ENCODE measurements at regions not wholly inside any gene's neighbourhood (a gene's known extent, or its start where the extent isn't known, plus 50 kb on each side); places are given as distances from the start of the nearest gene placed in this dataset.
"Not testable (repeated sequence)": the region's sequence is repeated elsewhere in the genome, so short reads cannot be mapped to it uniquely, and the experiment has no call there.

DNA sequence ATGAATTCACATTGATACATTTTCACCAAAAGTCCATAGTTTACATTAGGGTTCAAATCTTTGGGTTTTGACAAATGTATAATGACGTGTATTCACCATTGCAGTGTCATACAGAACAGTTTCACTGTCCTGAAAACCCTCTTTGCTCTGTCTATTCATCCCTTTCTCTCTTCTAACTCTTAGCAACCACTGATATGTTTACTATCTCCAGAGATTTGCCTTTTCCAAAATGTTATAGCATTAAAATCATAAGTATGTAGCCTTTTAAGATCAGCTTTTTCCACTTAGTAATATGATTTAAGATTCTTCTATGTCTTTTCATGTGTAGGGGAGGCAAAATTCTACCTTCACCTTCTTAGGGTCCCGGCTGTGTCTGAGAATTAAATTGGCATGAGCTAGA, 203.8 kb downstream of the TPRG1 start:
- DNase-seq = no peak

DNA sequence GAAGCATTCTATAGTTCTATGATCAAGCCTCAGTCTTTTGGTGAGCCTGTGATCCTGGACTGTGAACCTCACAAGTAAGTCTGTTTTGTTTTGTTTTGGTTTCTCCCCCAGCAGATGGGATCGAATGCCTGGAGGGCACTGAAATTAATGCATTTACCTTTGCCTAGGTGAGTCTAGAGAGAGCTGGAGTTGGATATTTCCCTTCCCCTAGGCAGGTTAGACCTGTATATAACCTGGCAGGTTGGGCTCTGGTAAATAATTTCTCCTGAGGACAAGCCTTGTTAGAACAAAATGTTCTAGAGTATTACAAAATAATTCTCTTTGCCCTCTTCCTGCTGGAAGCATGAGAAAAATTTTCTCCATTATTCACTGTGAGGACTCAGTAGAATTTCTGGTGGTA, 211.9 kb downstream of the TPRG1 start:
- no peak for DNase-seq

DNA sequence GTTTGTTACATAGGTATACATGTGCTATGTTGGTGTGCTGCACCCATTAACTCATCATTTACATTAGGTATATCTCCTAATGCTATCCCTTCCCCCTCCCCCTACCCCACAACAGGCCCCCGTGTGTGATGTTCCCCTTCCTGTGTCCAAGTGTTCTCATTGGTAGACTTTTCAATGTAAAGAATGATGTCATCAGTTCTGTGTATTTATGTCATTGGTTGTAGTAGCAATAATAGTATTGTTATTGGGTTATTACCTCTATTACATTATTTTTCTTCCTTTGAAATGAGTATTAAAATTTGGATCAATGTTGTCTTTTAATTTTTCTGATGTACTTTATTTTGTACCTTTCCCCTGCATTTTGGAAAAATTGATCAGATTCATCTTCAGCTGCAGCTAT, 214.1 kb downstream of the TPRG1 start:
- not testable (repeated sequence) for DNase-seq

DNA sequence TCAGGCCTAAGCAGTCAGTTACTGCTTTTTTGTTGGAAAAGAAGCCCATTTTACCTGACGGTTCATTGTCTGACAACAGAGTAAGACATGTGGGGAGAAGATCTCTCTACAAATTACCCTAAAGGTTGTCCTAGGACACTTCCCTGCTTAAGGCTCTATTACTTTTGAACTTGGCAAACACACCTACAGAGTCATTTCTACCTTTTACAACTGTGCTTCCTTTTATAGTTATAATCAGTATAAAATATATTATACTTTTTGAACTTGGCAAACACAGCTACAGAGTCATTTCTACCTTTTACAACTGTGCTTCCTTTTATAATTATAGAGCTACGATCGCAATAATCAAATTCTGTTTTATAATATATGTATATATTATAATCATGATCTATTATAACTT, 215.0 kb downstream of the TPRG1 start:
- DNase-seq = no peak

DNA sequence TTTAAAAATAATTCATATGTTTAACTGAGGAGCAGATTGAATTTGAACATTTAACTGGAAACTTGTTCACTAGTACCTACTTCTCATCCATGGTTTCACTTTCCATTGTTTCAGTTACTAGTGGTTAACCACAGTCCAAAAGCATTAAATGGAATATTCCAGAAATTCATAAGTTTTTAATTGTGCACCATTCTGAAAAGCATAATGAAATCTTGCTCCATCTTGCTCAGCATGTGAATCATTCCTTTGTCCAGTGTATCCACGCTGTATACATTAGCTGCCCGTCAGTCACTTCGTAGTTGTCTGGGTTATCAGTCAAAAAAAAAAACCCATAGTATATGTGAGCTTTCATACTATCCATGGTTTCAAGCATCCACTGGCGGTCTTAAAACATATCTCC, 217.6 kb downstream of the TPRG1 start:
- no peak for DNase-seq

DNA sequence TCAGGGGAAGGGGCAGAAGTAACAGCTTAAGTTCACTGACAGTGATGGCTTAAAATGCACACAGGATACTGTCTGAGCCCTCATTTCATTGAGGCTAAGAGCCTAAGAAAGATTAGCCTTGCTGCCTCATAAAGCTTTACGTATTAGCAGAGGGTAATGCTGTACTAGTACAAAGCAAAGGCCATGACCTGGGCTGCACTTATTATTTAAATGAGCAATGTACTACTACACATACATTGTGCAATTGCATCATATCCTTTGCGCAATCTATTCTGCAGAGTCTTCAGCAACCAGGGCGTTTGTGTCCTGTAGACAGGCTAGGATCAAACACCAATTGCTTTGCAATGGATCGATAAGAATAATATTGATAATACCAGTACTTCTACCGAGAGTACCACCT, 221.8 kb downstream of the TPRG1 start:
- DNase-seq = peak; percentile 76

DNA sequence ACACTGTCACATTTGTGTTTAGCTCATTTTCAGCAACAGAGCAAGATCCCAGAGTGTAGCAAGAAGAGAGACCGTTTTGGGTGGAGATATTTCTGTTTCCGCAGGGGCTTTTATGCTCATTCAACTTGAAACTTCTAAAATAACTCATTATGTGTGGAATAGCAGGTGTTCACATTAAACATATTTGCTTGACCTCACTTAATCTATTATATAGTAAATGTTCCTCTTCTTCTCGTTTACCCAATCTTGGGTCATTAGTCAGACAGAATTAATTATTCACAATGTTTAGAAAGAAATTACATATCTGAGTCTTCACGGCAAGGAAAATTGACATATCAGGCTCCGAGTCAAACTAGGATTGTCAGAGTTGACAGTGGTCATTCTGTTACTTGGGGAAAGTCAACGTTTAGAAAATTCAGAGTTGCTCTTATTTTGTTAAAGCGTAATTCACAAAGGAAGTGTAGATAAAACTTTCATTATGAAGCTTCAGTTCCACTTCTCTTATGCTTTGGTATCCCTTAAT, 222.9 kb downstream of the TPRG1 start:
- peak; percentile 85 for DNase-seq

DNA sequence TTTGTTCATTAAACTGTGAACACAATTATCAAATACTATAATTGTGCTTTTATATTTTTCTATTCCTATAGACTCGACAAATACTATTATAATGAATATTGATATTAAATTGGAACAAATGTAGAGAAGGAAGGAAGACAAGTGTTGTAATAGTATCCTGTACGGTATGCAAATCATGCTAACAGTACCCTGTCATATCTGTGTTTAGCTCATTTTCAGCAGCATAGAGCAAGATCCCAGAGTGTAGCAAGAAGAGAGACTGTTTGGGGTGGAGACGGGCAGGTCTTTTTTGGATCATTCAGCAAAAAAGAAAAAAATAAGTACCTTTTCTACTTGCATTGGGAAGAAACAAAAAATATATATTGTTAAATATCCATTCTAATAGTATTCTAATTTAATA, 224.1 kb downstream of the TPRG1 start:
- no peak for DNase-seq

DNA sequence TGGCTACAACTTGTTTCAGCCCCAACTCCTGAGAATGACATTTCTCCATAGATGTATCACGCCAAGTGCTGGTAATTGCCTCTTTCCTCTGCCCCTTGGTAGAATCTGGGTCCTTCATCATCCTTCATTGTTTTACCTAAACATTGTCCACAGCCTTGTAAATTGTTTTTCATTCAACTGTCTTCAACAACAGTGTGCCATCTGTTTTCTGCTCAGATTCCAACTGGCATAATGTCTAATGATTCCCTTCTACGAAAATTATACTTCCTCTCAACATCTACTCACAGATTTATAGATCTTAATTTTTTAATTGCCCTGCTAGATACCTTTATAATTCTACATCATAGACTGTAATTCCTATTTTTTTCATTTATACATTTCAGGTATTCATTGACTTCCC, 226.9 kb downstream of the TPRG1 start:
- DNase-seq = no peak

DNA sequence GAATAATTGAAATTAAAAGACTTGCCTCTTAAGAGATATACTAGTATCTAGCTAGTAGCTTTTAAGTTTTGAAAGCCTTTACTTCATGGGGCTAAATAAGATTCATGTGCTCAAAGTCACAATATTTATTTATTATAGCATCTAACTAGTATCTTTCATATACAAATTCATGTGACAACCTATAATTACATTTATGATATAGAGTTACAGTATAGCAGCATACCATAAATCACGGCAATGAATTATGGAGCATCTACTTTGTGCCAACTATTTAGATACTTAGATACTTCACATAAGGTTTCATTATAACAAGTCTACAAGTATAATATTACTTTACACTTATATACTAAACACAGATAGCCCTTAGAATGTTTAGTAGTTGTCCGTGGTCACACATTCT, 229.4 kb downstream of the TPRG1 start:
- DNase-seq = no peak

DNA sequence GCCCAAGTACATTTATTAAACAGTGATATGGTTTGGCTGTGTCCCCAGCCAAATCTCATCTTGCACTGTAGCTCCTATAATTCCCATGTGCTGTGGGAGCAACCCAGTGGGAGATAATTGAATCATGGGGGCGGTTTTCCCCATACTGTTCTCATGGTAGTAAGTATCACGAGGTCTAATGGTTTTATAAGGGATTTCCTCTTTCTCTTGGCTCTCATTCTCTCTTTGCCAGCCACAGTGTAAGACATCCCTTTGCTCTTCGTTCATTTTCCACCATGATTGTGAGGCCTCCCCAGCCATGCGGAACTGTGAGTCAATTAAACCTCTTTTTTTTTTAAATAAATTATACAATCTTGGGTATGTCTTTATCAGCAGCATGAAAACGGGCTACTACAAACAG, 228.0 kb upstream of the TP63 start:
- DNase-seq = no peak

DNA sequence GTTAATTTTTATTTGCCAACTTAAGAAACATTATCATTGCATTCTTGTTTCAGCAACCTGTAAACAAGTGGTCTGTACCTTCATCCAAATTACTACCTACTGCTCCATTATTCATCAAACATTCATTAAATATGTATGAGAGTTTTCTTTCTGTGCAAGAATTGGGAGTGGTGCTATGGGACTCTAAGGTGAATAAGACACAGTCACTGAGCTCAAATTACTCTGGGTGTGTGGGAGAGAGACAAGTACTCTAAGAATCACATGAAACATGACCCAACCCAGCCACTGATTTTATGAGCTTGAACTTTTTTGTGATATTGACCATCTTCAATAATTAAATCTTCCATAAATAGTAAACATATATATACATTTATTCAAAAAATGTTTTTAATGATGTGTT, 227.2 kb upstream of the TP63 start:
- no peak for DNase-seq

DNA sequence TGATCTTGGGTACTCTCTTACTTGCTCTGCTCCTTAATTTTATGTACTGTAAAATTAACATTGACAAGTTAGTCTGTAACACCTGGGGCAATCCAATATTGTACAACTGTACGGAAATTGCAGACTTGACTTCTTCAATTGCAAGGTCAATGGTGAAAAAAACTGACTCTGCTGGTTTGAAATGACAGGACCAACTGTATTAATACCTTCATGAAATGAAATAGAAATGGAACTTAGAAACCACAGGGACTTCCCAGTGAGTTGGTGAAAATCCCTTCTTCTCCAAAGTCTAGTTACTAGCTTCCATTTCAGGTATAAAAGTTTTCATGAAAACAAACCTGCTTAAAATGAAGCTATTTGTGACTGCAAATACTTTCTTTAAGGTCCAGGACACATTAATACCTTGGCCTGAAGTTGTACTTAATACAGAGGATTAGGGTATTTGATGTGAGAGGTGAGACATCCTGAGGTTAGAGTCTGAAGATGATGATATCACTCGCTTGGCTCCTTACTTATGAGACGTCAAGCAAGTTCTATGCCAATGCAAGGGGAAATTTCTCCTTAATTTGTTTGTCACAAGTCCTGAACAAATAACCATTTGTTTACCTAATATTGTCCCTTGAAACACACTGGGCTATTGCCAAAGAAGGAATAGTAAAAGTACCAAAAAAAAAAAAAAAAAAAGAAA, 226.2 kb upstream of the TP63 start:
- peak; percentile 37 for DNase-seq

DNA sequence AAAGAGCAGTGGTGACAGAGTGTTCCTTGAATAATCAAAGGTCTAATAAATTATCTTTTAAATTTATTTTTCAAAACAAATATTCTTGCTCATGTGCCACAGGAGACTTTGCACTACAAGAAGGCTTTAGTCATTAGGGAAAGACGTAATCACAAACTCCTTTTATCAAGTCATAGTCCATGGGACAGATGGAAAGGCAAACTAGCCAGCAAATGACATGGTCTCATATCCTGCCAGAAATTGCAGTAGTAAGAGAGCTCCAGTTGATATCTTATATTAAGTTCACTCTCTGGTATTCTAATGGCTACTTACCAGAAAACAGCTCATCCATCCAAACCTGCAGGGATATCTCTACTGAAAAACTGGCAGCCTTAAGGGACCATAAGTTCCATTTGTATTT, 225.0 kb upstream of the TP63 start:
- DNase-seq = no peak

DNA sequence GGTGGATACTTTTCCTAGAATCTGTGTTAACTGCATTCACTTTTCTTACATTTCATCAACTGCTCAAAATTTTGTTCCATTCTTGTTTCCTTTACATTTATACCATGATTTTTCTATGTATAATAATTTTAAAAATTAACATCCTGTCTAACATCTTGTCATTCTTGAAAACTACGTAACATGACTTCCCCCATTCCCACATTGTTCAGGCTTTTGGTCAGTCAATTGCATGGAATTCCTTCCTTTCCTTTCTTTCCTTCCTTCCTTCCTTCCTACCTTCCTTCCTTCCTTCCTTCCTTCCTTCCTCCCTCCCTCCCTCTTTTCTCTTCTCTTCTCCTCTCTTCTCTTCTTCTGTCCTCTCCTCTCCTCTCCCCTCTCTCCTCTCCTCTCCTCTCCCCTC, 220.7 kb upstream of the TP63 start:
- DNase-seq = no peak

DNA sequence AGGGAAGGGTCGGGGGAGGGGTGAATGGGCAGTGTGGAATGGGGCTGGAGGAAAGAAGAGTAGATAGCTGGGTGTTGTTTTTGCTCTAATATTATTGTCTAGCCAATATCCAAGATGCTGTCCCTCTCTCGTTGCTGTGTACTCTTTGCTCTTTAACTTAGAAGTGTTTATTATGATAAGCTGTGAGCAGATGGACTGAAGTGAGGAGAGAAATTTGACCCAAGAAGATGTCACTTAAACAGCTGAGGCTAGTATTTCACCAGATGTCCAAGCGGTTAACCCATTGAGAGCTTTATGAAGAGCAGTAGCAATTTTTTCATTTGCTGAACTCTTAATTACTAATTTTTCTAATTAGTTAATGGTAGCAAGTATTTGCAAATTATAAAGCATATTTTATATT, 212.2 kb upstream of the TP63 start:
- DNase-seq = no peak

DNA sequence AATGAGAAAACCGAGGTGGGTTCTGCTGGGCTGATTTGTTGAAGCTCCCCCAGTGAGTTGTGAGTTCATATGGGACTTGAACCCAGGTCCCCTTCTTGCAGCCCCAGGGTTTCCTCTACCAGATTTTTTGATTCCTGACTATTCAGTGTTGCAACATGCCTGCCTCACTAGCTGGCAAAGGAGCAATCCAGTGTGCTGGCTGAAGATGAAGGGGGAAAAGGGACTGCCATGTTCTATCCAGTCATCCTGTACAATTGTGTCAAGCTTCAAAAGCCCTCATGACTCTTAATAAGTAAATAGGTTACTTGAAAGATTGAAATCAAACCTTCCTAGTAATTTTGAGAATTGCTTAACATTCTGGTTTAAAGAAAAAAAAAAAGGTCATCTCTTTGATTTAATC, 211.5 kb upstream of the TP63 start:
- peak; percentile 16 for DNase-seq

DNA sequence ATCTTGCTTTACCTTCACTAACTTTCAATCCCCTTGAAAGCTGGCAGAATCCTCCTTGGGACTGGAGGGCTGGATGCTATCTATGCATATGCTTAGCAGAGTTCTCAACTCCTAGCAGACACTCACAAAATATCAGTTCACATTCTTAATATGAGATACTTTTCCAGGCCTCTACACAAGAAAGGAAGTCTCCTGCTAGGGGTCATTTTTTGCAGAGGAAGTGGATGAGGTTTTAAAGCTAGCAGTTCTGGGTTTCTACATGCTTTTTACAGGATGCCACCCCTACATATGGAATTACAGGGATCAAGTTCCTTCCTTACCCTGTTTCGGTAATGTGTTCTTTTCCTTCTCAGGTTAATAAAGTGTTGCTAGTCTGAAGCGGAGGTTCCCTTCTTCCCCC, 206.3 kb upstream of the TP63 start:
- DNase-seq = no peak

DNA sequence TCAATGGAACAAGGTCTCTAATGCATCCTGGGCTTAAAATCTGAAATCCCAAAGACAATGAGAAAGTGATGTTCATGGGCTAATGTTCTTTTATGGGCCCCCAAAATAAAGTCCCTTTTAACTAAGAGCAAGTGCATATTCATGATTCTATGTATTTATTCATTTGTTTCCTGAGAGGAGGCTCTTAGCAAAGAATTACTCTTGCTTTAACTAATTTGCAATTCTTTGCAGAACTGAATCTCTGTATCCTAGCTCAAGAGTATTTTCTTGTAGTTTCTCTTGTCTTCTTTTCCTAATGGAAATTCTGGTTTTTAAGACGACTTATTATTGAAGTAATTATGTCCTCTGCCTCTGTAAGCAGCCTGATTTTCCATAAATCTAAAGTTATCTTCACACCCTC, 202.2 kb upstream of the TP63 start:
- no peak for DNase-seq

DNA sequence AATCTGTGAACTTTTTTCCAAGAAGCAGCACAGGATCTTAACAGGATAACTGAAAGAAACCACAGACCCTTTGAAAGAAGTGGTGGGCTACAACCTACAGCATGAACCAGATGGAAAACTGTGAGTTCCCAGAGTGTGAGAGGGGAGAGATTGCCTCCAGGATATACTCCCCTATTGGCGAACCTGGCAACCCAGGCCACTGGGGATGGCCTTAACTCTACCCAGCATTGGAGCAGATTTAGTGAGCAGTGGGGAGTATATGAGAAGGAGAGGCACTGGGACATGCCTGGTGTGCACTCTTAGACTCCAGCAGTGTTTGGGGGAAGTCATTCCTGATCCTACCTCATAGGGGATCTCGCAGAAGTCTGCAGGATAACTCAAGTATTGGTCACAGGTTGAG, 201.0 kb upstream of the TP63 start:
- no peak for DNase-seq

DNA sequence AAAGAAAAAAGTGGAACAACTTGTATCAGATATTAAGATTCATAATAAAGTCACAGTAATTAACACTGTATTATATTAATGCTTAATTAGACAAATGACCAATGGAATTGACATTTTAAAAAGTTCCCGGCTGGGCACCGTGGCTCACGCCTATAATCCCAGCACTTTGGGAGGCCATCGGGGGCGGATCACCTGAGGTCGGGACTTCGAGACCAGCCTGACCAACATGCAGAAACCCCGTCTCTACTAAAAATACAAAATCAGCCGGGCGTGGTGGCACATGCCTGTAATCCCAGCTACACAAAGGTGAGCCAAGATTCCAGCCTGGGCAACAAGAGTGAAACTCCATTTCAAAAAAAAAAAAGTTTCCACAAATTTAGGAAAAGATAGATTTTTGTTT, 188.9 kb upstream of the TP63 start:
- DNase-seq = not testable (repeated sequence)

DNA sequence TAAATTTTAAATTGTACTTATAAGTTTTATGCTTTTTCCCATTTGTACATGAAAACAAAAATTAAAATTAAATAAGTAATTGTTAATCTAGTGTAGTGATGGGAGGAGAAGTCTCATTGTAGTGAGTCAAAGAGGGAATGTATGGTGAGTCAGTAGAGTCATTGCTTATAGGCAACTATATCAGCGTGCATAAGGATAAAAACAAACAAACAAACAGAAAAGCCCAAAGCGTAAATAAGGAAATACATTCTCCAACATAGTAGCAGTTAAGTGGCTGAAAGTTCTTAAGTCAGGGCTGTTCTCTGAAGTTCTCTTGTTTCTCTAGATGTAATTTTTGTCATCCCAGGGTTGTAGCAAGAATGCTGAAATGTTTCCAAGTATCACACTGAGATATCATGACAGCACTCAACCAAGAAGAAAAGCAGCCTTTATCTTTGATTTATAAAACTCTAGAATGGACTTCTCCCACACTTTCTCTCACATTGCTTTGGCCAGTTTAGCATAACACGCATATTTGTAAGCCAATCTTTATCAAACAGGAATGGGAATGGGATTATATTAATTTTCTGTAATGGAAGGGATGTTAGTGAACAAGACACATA, 184.1 kb upstream of the TP63 start:
- no peak for DNase-seq

DNA sequence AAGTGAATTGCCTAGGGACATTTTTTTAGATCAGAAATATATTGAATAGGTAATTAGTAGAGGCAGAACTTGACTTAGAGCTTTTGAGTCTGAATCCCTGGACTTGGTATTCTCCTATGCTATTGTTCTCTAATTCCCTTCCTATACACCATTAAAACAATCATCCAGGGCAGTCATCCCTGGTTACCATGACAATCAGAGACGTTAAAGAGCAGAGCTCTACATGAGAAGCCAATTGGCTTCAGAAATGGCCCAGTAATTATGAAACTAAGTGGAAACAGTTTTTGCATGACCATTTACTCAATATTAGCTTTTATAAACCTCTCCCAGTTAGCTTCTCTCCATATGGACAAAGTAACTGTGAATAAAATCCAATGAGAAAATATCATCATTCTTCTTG, 182.1 kb upstream of the TP63 start:
- no peak for DNase-seq

DNA sequence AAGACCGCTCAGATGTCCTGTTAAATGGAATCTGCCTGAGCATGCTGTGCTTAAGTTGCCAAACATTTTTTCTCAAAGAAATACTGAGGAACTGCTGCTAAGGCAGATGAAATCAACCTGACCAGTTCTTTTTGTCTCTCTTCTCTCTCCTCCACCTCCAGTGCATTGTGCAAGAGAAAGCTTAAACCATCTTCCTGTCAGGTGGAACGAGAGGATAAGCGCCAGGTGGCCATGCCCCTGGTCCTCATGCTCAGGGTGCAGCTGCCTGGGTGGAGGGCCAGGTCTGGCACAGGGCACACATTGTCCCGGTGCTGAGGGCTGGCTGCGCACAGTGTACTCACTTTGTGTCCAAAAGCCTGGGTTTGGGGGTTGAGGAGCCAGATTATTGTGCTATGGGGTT, 176.2 kb upstream of the TP63 start:
- DNase-seq = no peak
